GM19238 (cell line): ENCODE measurements at regions not wholly inside any gene's neighbourhood (a gene's known extent, or its start where the extent isn't known, plus 50 kb on each side); places are given as distances from the start of the nearest gene placed in this dataset.
"Not testable (repeated sequence)": the region's sequence is repeated elsewhere in the genome, so short reads cannot be mapped to it uniquely, and the experiment has no call there.

ENCODE experiments used
- DNase-seq: peaks from one replicate; pipeline ENCODE4 v3.0.0; 2011; ENCODE audit warnings: low spot score; ENCODE audit not compliant: insufficient read length

DNA sequence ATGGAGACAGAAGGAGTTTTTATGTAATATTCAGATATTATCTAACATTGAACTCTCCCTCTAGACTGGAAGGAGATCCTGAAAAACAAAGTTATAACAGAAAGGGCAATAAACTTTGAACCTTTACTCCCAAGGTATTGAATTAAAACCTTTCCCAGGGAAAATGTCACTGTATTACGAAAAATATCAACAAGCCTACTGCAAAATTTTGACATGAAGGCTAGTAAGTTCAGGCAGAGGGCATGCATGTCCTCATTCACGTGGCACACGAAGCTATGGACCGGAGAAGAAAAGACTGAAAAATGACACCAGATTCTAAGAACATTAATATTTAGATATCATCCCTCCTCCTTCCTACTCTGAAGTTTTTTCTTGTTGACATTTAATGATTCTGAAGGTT, 638.8 kb downstream of the LRRC70 start:
- no peak for DNase-seq

GRCh38 chr5:63213256-63213655, 634.6 kb downstream of the LRRC70 start:
- no peak for DNase-seq

- DNase-seq = no peak
Observed at GRCh38 chr5:63211448-63212132, 633.0 kb downstream of the LRRC70 start.

GRCh38 chr5:63205976-63206375, 627.4 kb downstream of the LRRC70 start:
- no peak for DNase-seq

DNA sequence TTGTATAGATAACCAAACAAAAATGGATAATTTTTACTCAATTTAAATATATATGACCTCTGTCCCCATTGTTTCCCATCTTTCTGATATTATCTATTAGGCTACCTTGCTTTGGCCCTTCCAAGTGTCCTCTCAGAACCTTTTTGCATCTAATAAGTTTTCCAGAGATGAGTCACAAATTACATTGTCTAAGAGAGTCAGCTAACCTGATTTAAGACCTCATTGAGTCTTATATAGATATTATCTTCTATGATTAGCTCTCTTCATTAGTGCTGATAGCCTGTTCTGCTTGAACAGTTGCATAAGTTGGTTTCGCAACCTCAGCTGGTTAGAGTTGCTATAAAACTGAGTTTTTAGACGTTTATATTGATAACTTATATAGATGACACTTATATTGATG, 623.1 kb downstream of the LRRC70 start:
- DNase-seq = no peak

DNA sequence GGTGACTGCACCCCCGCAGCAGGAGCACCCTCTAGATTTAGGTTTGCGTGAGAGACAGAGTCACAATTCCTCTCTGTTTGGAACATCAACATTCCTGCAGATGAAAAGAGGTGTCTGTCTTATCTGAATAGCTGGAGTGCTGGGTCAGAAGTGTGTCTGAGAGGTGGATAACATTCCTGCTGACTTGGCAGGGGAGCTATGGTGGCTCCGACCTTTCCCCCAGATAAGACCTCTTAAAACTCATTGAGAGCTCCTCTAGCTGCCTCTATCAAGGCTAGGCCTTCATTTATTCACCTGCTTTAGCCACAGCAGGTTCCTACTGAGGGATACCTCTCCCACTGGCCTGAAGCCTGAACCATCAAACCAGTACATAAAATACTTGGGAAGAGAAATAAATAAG, 615.5 kb downstream of the LRRC70 start:
- no peak for DNase-seq

- not testable (repeated sequence) for DNase-seq
Observed at GRCh38 chr5:63180190-63180589, 601.6 kb downstream of the LRRC70 start.

GRCh38 chr5:63175850-63176249, 597.2 kb downstream of the LRRC70 start:
- DNase-seq = no peak

DNA sequence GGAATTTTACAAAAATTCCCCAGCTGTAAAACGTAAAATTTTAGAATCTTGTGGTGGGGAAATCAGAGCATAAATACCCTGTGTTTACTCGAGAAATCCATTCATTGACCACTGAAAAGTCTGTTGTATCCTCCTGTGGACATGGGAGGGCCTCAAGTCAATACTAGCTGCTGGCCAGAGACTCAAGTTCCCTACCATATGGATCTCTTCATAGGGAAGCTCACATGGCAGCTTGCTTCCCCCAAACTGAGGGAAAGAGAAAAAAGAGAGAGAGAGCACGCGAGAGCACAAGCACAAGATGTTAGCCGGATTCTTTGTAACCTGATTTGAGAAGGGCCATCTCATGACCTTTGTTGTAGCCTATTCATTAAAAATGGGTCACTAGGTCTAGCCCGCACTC, 591.9 kb downstream of the LRRC70 start:
- no peak for DNase-seq

- DNase-seq = no peak
Observed at GRCh38 chr5:63164838-63165535, 586.4 kb downstream of the LRRC70 start.

GRCh38 chr5:63164339-63164738, 585.7 kb downstream of the LRRC70 start:
- no peak for DNase-seq

- no peak for DNase-seq
Observed at GRCh38 chr5:63155310-63155631, 576.7 kb downstream of the LRRC70 start.

- no peak for DNase-seq
Observed at GRCh38 chr5:63154476-63155309, 576.1 kb downstream of the LRRC70 start.

GRCh38 chr5:63152871-63153270, 574.3 kb downstream of the LRRC70 start:
- DNase-seq = no peak

- DNase-seq = no peak
Observed at GRCh38 chr5:63145167-63145566, 566.5 kb downstream of the LRRC70 start.

DNA sequence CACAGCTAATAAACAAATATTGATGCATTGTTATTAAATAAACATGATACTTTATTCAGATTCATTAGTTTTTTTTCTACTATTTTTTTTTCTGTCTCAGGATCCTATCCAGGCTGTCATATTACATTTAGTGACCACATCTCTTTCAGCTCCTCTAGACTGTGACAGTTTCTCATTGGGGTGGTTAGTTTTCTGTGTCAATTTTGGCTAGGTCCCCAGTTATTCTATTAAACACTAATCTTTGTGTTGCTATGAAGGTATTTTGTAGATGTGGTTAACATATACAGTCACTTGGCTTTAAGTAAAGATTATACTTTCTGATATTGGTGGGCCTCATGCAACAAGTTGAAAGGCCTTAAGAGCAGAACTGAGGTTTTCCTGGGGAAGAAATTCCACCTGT, 563.0 kb downstream of the LRRC70 start:
- no peak for DNase-seq

GRCh38 chr5:63135291-63135690, 556.7 kb downstream of the LRRC70 start:
- DNase-seq = no peak

- DNase-seq = no peak
Observed at GRCh38 chr5:63131626-63132285, 553.1 kb downstream of the LRRC70 start.

- DNase-seq = no peak
Observed at GRCh38 chr5:63128761-63129160, 550.1 kb downstream of the LRRC70 start.

DNA sequence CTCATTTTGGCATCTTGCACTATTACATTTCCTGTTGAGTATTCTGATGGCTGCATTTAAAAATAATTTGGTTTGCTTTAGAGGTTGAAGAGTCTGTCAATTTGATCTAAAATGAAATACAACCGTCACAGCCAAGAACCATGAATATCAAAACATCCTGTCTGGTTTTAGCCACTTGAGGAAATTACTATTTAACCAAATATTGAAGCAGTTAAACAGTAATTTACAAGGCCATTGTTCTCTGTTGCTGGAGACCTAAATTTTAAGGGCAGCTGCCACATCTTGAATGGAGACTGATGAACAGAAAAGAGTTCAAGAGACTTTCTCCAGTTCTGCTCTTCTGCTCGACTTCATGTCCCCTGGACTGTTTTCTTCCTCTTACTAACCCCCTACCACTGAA, 549.4 kb downstream of the LRRC70 start:
- no peak for DNase-seq

GRCh38 chr5:63127054-63127453, 548.4 kb downstream of the LRRC70 start:
- DNase-seq = no peak

GRCh38 chr5:63125862-63126261, 547.2 kb downstream of the LRRC70 start:
- no peak for DNase-seq
